Forelimb muscle (tissue), 1 donor: ENCODE measurements at regions not wholly inside any gene's neighbourhood (a gene's known extent, or its start where the extent isn't known, plus 50 kb on each side); places are given as distances from the start of the nearest gene placed in this dataset.
"Not testable (repeated sequence)": the region's sequence is repeated elsewhere in the genome, so short reads cannot be mapped to it uniquely, and the experiment has no call there.

Experiments used
- DNase-seq: peaks from one replicate; pipeline ENCODE4 v3.0.0-alpha.2; 2013; ENCODE audit warnings: low read depth

- DNase-seq: no peak
Observed at GRCh38 chr3:18625085-18625484, 199.9 kb upstream of the SATB1 start.

- DNase-seq: no peak
Observed at GRCh38 chr3:18623220-18623619, 198.1 kb upstream of the SATB1 start.

GRCh38 chr3:18618723-18619122 is 193.6 kb upstream of the SATB1 start:
- DNase-seq: no peak

- DNase-seq: no peak
Observed at GRCh38 chr3:18611991-18612390, 186.9 kb upstream of the SATB1 start.

- no peak for DNase-seq
Observed at GRCh38 chr3:18609187-18609586, 184.0 kb upstream of the SATB1 start.

- no peak for DNase-seq
Observed at GRCh38 chr3:18597919-18598318, 172.8 kb upstream of the SATB1 start.

GRCh38 chr3:18593231-18593630 is 168.1 kb upstream of the SATB1 start:
- no peak for DNase-seq

GRCh38 chr3:18591120-18591519 is 166.0 kb upstream of the SATB1 start:
- no peak for DNase-seq

- DNase-seq: no peak
Observed at GRCh38 chr3:18586076-18586475, 160.9 kb upstream of the SATB1 start.

GRCh38 chr3:18585004-18585968 is 160.1 kb upstream of the SATB1 start:
- no peak for DNase-seq

GRCh38 chr3:18580268-18580667 is 155.1 kb upstream of the SATB1 start:
- no peak for DNase-seq

GRCh38 chr3:18579661-18580060 is 154.5 kb upstream of the SATB1 start:
- no peak for DNase-seq

GRCh38 chr3:18575573-18575972 is 150.4 kb upstream of the SATB1 start:
- no peak for DNase-seq

GRCh38 chr3:18572809-18573208 is 147.7 kb upstream of the SATB1 start:
- no peak for DNase-seq

- DNase-seq: no peak
Observed at GRCh38 chr3:18567293-18567692, 142.2 kb upstream of the SATB1 start.

GRCh38 chr3:18562364-18563154 is 137.4 kb upstream of the SATB1 start:
- DNase-seq: no peak

- DNase-seq: no peak
Observed at GRCh38 chr3:18559331-18559842, 134.2 kb upstream of the SATB1 start.

GRCh38 chr3:18558507-18558906 is 133.4 kb upstream of the SATB1 start:
- DNase-seq: no peak

GRCh38 chr3:18557216-18557615 is 132.1 kb upstream of the SATB1 start:
- no peak for DNase-seq

GRCh38 chr3:18556503-18557135 is 131.5 kb upstream of the SATB1 start:
- DNase-seq: no peak

- no peak for DNase-seq
Observed at GRCh38 chr3:18556001-18556408, 130.9 kb upstream of the SATB1 start.

GRCh38 chr3:18552579-18553105 is 127.5 kb upstream of the SATB1 start:
- not testable (repeated sequence) for DNase-seq
